ENCODE measurements at regions not wholly inside any gene's neighbourhood (a gene's known extent, or its start where the extent isn't known, plus 50 kb on each side); places are given as distances from the start of the nearest gene placed in this dataset.

- DNase-seq (ENCODE audit: insufficient read length, low spot score) = no peak
- no peak for TF ChIP-seq POLR2AphosphoS5 (IDR thresholded peaks at IDR 0.05; ENCODE audit: low read depth, low read length)
- TF ChIP-seq PAX5 (IDR thresholded peaks at IDR 0.05; ENCODE audit: insufficient read depth, low read length, severe bottlenecking) = no peak
- no peak for TF ChIP-seq SPI1 (IDR thresholded peaks at IDR 0.05; ENCODE audit: low read depth, low read length)
- no peak for TF ChIP-seq POLR2A (IDR thresholded peaks at IDR 0.05; ENCODE audit: low read depth, low read length)
- no peak for TF ChIP-seq TAF1 (IDR thresholded peaks at IDR 0.05; ENCODE audit: low read depth, low read length)
- TF ChIP-seq POU2F2 (IDR thresholded peaks at IDR 0.05; ENCODE audit: low read depth, low read length) = no peak
- no peak for FAIRE-seq
Observed at GRCh38 chr10:80878330-80878729, 340.6 kb downstream of the SH2D4B start.

GRCh38 chr10:80890146-80890545, 352.4 kb downstream of the SH2D4B start:
- FAIRE-seq = no peak
- DNase-seq (ENCODE audit: insufficient read length, low spot score) = no peak
- TF ChIP-seq PAX5 (IDR thresholded peaks at IDR 0.05; ENCODE audit: insufficient read depth, low read length, severe bottlenecking) = no peak
- no peak for TF ChIP-seq POLR2A (IDR thresholded peaks at IDR 0.05; ENCODE audit: low read depth, low read length)
- TF ChIP-seq TAF1 (IDR thresholded peaks at IDR 0.05; ENCODE audit: low read depth, low read length) = no peak
- TF ChIP-seq SPI1 (IDR thresholded peaks at IDR 0.05; ENCODE audit: low read depth, low read length) = no peak
- no peak for TF ChIP-seq POLR2AphosphoS5 (IDR thresholded peaks at IDR 0.05; ENCODE audit: low read depth, low read length)
- no peak for TF ChIP-seq POU2F2 (IDR thresholded peaks at IDR 0.05; ENCODE audit: low read depth, low read length)

GRCh38 chr10:80893256-80893655, 355.6 kb downstream of the SH2D4B start:
- no peak for FAIRE-seq
- TF ChIP-seq POU2F2 (IDR thresholded peaks at IDR 0.05; ENCODE audit: low read depth, low read length) (no peak), TAF1 (IDR thresholded peaks at IDR 0.05; ENCODE audit: low read depth, low read length) (no peak), POLR2A (IDR thresholded peaks at IDR 0.05; ENCODE audit: low read depth, low read length) (no peak), SPI1 (IDR thresholded peaks at IDR 0.05; ENCODE audit: low read depth, low read length) (no peak), PAX5 (IDR thresholded peaks at IDR 0.05; ENCODE audit: insufficient read depth, low read length, severe bottlenecking) (no peak), POLR2AphosphoS5 (IDR thresholded peaks at IDR 0.05; ENCODE audit: low read depth, low read length) (no peak)
- DNase-seq (ENCODE audit: insufficient read length, low spot score) = no peak

- FAIRE-seq = no peak
- DNase-seq (ENCODE audit: insufficient read length, low spot score) = no peak
- TF ChIP-seq SPI1 (IDR thresholded peaks at IDR 0.05; ENCODE audit: low read depth, low read length) = no peak
- TF ChIP-seq POU2F2 (IDR thresholded peaks at IDR 0.05; ENCODE audit: low read depth, low read length) = no peak
- TF ChIP-seq POLR2AphosphoS5 (IDR thresholded peaks at IDR 0.05; ENCODE audit: low read depth, low read length) = no peak
- no peak for TF ChIP-seq POLR2A (IDR thresholded peaks at IDR 0.05; ENCODE audit: low read depth, low read length)
- no peak for TF ChIP-seq TAF1 (IDR thresholded peaks at IDR 0.05; ENCODE audit: low read depth, low read length)
- TF ChIP-seq PAX5 (IDR thresholded peaks at IDR 0.05; ENCODE audit: insufficient read depth, low read length, severe bottlenecking) = no peak
Observed at GRCh38 chr10:80894311-80894791, 356.6 kb downstream of the SH2D4B start.

- FAIRE-seq (no peak), DNase-seq (ENCODE audit: insufficient read length, low spot score) (no peak)
- TF ChIP-seq TAF1 (IDR thresholded peaks at IDR 0.05; ENCODE audit: low read depth, low read length) (no peak), POLR2A (IDR thresholded peaks at IDR 0.05; ENCODE audit: low read depth, low read length) (no peak)
Observed at GRCh38 chr10:80894797-80895467, 357.2 kb downstream of the SH2D4B start.

GRCh38 chr10:80896076-80896475, 358.4 kb downstream of the SH2D4B start:
- FAIRE-seq (no peak), DNase-seq (ENCODE audit: insufficient read length, low spot score) (no peak)
- no peak for TF ChIP-seq POLR2AphosphoS5 (IDR thresholded peaks at IDR 0.05; ENCODE audit: low read depth, low read length)
- TF ChIP-seq POU2F2 (IDR thresholded peaks at IDR 0.05; ENCODE audit: low read depth, low read length) = no peak
- TF ChIP-seq PAX5 (IDR thresholded peaks at IDR 0.05; ENCODE audit: insufficient read depth, low read length, severe bottlenecking) = no peak

- no peak for DNase-seq (ENCODE audit: insufficient read length, low spot score)
- TF ChIP-seq SPI1 (IDR thresholded peaks at IDR 0.05; ENCODE audit: low read depth, low read length) (no peak), TAF1 (IDR thresholded peaks at IDR 0.05; ENCODE audit: low read depth, low read length) (no peak), PAX5 (IDR thresholded peaks at IDR 0.05; ENCODE audit: insufficient read depth, low read length, severe bottlenecking) (no peak), POLR2A (IDR thresholded peaks at IDR 0.05; ENCODE audit: low read depth, low read length) (no peak), POU2F2 (IDR thresholded peaks at IDR 0.05; ENCODE audit: low read depth, low read length) (no peak)
Observed at GRCh38 chr10:80896959-80897358, 359.3 kb downstream of the SH2D4B start.

GRCh38 chr10:80900661-80901060, 363.0 kb downstream of the SH2D4B start:
- DNase-seq (ENCODE audit: insufficient read length, low spot score) (no peak), FAIRE-seq (no peak)

More at GRCh38 chr10:80896959-80897358, 359.3 kb downstream of the SH2D4B start:
- FAIRE-seq = no peak

GRCh38 chr10:80908611-80909010, 370.9 kb downstream of the SH2D4B start:
- no peak for FAIRE-seq
- no peak for TF ChIP-seq SPI1 (IDR thresholded peaks at IDR 0.05; ENCODE audit: low read depth, low read length)
- TF ChIP-seq TAF1 (IDR thresholded peaks at IDR 0.05; ENCODE audit: low read depth, low read length) = no peak
- no peak for TF ChIP-seq POLR2A (IDR thresholded peaks at IDR 0.05; ENCODE audit: low read depth, low read length)
- no peak for TF ChIP-seq POLR2AphosphoS5 (IDR thresholded peaks at IDR 0.05; ENCODE audit: low read depth, low read length)
- no peak for TF ChIP-seq POU2F2 (IDR thresholded peaks at IDR 0.05; ENCODE audit: low read depth, low read length)
- TF ChIP-seq PAX5 (IDR thresholded peaks at IDR 0.05; ENCODE audit: insufficient read depth, low read length, severe bottlenecking) = no peak
- DNase-seq (ENCODE audit: insufficient read length, low spot score) = no peak

More at GRCh38 chr10:80900661-80901060, 363.0 kb downstream of the SH2D4B start:
- TF ChIP-seq TAF1 (IDR thresholded peaks at IDR 0.05; ENCODE audit: low read depth, low read length) = no peak
- no peak for TF ChIP-seq SPI1 (IDR thresholded peaks at IDR 0.05; ENCODE audit: low read depth, low read length)
- TF ChIP-seq POU2F2 (IDR thresholded peaks at IDR 0.05; ENCODE audit: low read depth, low read length) = no peak
- no peak for TF ChIP-seq POLR2A (IDR thresholded peaks at IDR 0.05; ENCODE audit: low read depth, low read length)
- no peak for TF ChIP-seq POLR2AphosphoS5 (IDR thresholded peaks at IDR 0.05; ENCODE audit: low read depth, low read length)
- TF ChIP-seq PAX5 (IDR thresholded peaks at IDR 0.05; ENCODE audit: insufficient read depth, low read length, severe bottlenecking) = no peak

GRCh38 chr10:80909254-80909653, 371.6 kb downstream of the SH2D4B start:
- no peak for TF ChIP-seq POU2F2 (IDR thresholded peaks at IDR 0.05; ENCODE audit: low read depth, low read length)
- no peak for TF ChIP-seq PAX5 (IDR thresholded peaks at IDR 0.05; ENCODE audit: insufficient read depth, low read length, severe bottlenecking)
- TF ChIP-seq POLR2AphosphoS5 (IDR thresholded peaks at IDR 0.05; ENCODE audit: low read depth, low read length) = no peak
- no peak for TF ChIP-seq POLR2A (IDR thresholded peaks at IDR 0.05; ENCODE audit: low read depth, low read length)
- TF ChIP-seq SPI1 (IDR thresholded peaks at IDR 0.05; ENCODE audit: low read depth, low read length) = no peak
- no peak for TF ChIP-seq TAF1 (IDR thresholded peaks at IDR 0.05; ENCODE audit: low read depth, low read length)
- DNase-seq (ENCODE audit: insufficient read length, low spot score) = no peak

More at GRCh38 chr10:80909254-80909653, 371.6 kb downstream of the SH2D4B start:
- FAIRE-seq = no peak

All from GM12891 (cell line).